ENCODE measurements at regions not wholly inside any gene's neighbourhood (a gene's known extent, or its start where the extent isn't known, plus 50 kb on each side); places are given as distances from the start of the nearest gene placed in this dataset.

DNA sequence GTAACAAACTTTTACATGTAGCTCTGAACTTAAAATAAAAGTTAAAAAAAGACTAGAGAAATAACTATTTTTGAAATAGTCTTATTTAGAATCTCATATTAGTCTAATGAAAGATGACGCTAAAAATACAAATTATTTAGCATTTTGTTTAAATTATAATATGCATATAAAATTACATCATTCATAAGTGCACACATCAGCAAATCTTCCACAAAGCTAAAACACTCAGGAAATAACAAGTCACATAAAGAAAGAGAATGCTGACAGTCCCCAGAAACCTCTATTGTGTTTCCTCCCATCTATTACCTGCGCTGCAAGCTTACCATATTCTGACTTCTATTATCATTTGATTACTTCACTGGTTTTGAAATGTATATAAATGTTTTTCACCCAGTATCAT is 986.9 kb upstream of the SEMA6A start:
- Histone ChIP-seq H3K79me2 (replicated peaks; ENCODE audit: insufficient read depth, low read length) (no peaks in the 10 kb centered on the region), H3K9me2 (ENCODE audit: insufficient read depth, low read length) (no peaks in the 10 kb centered on the region), H3K4me3 (ENCODE audit: low read length) (no peak overlapping the region), H3K9ac (ENCODE audit: low read length) (no peak overlapping the region), H3K9me3 (ENCODE audit: low read length) (no peaks in the 10 kb centered on the region), H2AFZ (ENCODE audit: low read depth, low read length) (no peak overlapping the region), H3K27ac (ENCODE audit: low read length) (no peak overlapping the region), H4K20me1 (ENCODE audit: insufficient read depth) (no peaks in the 10 kb centered on the region), H3F3A (ENCODE audit: insufficient read depth, low read length, poor library complexity, severe bottlenecking) (no peaks in the 10 kb centered on the region), H3K27me3 (ENCODE audit: insufficient read depth, low read depth, low read length) (no peaks in the 10 kb centered on the region), H3K36me3 (ENCODE audit: insufficient read depth, low read length) (no peaks in the 10 kb centered on the region), H3K4me2 (ENCODE audit: low read length) (no peak overlapping the region)
- TF ChIP-seq, protein P1, sequence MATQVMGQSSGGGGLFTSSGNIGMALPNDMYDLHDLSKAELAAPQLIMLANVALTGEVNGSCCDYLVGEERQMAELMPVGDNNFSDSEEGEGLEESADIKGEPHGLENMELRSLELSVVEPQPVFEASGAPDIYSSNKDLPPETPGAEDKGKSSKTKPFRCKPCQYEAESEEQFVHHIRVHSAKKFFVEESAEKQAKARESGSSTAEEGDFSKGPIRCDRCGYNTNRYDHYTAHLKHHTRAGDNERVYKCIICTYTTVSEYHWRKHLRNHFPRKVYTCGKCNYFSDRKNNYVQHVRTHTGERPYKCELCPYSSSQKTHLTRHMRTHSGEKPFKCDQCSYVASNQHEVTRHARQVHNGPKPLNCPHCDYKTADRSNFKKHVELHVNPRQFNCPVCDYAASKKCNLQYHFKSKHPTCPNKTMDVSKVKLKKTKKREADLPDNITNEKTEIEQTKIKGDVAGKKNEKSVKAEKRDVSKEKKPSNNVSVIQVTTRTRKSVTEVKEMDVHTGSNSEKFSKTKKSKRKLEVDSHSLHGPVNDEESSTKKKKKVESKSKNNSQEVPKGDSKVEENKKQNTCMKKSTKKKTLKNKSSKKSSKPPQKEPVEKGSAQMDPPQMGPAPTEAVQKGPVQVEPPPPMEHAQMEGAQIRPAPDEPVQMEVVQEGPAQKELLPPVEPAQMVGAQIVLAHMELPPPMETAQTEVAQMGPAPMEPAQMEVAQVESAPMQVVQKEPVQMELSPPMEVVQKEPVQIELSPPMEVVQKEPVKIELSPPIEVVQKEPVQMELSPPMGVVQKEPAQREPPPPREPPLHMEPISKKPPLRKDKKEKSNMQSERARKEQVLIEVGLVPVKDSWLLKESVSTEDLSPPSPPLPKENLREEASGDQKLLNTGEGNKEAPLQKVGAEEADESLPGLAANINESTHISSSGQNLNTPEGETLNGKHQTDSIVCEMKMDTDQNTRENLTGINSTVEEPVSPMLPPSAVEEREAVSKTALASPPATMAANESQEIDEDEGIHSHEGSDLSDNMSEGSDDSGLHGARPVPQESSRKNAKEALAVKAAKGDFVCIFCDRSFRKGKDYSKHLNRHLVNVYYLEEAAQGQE (IDR thresholded peaks at IDR 0.05; ENCODE audit: borderline replicate concordance), result no peak
- TF ChIP-seq EP300 (conservative IDR thresholded peaks at IDR 0.05; ENCODE audit: poor library complexity, severe bottlenecking), result no peak
- no peak for TF ChIP-seq SMC3 (conservative IDR thresholded peaks at IDR 0.05; ENCODE audit: poor library complexity)

DNA sequence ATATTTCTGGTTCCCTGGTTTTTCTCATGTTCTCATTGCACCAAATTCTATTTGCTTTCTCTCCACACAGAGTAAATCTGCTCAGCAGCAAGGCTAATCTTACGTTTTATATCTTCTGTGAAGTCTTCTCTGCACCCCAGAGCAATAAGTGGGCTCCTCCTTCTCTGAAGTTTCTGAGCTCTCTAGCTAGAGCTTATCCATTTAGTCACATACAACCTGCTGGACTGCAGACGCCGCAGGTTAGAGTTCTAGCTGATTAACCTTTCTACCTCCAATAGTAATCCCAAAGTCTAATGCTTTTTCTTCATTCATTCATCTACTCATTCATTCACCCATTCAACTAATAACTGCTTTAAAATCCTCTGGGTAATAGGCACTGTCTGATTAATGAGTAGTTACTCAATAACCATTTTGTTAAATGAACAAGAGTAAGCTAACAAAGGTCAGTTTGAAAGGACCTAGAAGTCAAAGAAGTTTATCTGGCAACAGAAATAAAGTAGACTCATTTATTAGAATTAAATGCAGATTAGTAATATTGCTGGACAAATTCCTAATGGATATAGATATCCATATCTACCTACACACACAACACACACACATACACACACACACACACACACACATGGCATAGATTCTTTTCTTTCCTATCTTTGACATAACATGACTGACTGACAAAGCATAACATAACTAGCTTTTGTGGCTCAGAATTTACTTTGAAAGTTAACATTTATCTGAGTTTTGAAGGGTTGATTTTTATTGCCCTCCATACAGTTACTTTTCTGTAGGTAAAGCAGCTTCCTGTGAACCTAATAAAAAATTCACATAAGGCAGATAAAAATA is 984.6 kb upstream of the SEMA6A start:
- H3K79me2 ChIP-seq (replicated peaks; ENCODE audit: insufficient read depth, low read length), result no peaks in the 10 kb centered on the region

More for the DNA sequence above, 984.6 kb upstream of the SEMA6A start:
- H3K4me3 ChIP-seq (ENCODE audit: low read length), result no peak overlapping the region
- no peak overlapping the region for H3K4me2 ChIP-seq (ENCODE audit: low read length)
- H3K9me2 ChIP-seq (ENCODE audit: insufficient read depth, low read length), result no peaks in the 10 kb centered on the region
- no peak overlapping the region for H3K9ac ChIP-seq (ENCODE audit: low read length)
- H2AFZ ChIP-seq (ENCODE audit: low read depth, low read length), result no peak overlapping the region
- H3K9me3 ChIP-seq (ENCODE audit: low read length), result no peaks in the 10 kb centered on the region
- no peaks in the 10 kb centered on the region for H4K20me1 ChIP-seq (ENCODE audit: insufficient read depth)
- H3K27ac ChIP-seq (ENCODE audit: low read length), result no peak overlapping the region
- TF ChIP-seq, protein P1 (IDR thresholded peaks at IDR 0.05; ENCODE audit: borderline replicate concordance), result no peak
- TF ChIP-seq RAD21 (conservative IDR thresholded peaks at IDR 0.05), result no peak
- TF ChIP-seq, protein P2, sequence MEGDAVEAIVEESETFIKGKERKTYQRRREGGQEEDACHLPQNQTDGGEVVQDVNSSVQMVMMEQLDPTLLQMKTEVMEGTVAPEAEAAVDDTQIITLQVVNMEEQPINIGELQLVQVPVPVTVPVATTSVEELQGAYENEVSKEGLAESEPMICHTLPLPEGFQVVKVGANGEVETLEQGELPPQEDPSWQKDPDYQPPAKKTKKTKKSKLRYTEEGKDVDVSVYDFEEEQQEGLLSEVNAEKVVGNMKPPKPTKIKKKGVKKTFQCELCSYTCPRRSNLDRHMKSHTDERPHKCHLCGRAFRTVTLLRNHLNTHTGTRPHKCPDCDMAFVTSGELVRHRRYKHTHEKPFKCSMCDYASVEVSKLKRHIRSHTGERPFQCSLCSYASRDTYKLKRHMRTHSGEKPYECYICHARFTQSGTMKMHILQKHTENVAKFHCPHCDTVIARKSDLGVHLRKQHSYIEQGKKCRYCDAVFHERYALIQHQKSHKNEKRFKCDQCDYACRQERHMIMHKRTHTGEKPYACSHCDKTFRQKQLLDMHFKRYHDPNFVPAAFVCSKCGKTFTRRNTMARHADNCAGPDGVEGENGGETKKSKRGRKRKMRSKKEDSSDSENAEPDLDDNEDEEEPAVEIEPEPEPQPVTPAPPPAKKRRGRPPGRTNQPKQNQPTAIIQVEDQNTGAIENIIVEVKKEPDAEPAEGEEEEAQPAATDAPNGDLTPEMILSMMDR (IDR thresholded peaks at IDR 0.05; ENCODE audit: poor library complexity, severe bottlenecking), result no peak
- no peak for TF ChIP-seq MXI1 (conservative IDR thresholded peaks at IDR 0.05; ENCODE audit: poor library complexity, severe bottlenecking)
- no peak for TF ChIP-seq EZH2 (IDR thresholded peaks at IDR 0.05; ENCODE audit: borderline replicate concordance, insufficient read depth, low read length, poor library complexity, severe bottlenecking)
- TF ChIP-seq EP300 (conservative IDR thresholded peaks at IDR 0.05; ENCODE audit: poor library complexity, severe bottlenecking), result no peak
- TF ChIP-seq TAF1 (IDR thresholded peaks at IDR 0.05; ENCODE audit: low read depth), result no peak
- no peak for TF ChIP-seq POLR2AphosphoS5 (IDR thresholded peaks at IDR 0.05)
- no peak for TF ChIP-seq SMC3 (conservative IDR thresholded peaks at IDR 0.05; ENCODE audit: poor library complexity)
- no peaks in the 10 kb centered on the region for H3K27me3 ChIP-seq (ENCODE audit: insufficient read depth, low read depth, low read length)
- H3F3A ChIP-seq (ENCODE audit: insufficient read depth, low read length, poor library complexity, severe bottlenecking), result no peaks in the 10 kb centered on the region
- no peaks in the 10 kb centered on the region for H3K36me3 ChIP-seq (ENCODE audit: insufficient read depth, low read length)
